Stomach (tissue), 4 donors: ENCODE measurements at regions not wholly inside any gene's neighbourhood (a gene's known extent, or its start where the extent isn't known, plus 50 kb on each side); places are given as distances from the start of the nearest gene placed in this dataset.

Source experiments
- POLR2A ChIP-seq, 4 donors: fragments of 450-650 bp; IDR thresholded peaks; one replicate each; pipeline ENCODE4 v1.6.1; 2016; ENCODE audit warnings: antibody characterized with exemption in 4 of 4, control low read depth in 2 of 4, mild to moderate bottlenecking in 1 of 4, moderate library complexity in 1 of 4
- POLR2AphosphoS5 ChIP-seq, 3 donors: sonication (generic); formaldehyde crosslinking; IDR thresholded peaks; one replicate each; pipeline ENCODE4 v1.6.1; 2016; ENCODE audit warnings: antibody characterized with exemption in 3 of 3
- TF ChIP-seq, protein P1 (sequence below), 7 experiments: fragments of 450-650 bp in 4 of 7; fragments of 200-600 bp in 3 of 7; sonication (generic) in 3 of 7; IDR thresholded peaks; one replicate each; pipeline ENCODE4 v1.5.1; 2016 to 2019; ENCODE audit warnings: antibody characterized with exemption in 7 of 7, control low read depth in 2 of 7, mild to moderate bottlenecking in 1 of 7

DNA sequence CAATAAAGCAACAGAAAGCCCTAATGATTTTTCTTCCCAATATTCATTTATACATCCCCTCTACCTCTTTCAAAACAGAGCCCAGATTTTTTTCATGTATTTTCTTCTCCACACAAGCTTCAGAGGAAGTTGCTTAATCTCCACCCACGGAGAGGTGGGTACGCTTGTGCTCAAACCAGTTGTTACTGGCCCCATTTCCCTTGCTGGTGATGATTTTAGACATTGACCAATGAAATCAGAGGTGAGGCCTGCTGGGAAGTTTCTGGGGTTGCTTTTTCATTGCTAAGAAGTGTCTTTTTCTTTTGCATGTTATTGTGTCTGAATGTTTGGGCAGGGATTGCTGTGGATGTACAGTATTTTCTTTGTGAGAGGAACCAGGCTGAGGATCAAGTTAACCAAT, 448.1 kb upstream of the B3GALT2 start:
- TF ChIP-seq POLR2A (IDR thresholded peaks at IDR 0.05) (no peak), POLR2AphosphoS5 (IDR thresholded peaks at IDR 0.05) (no peak)
- TF ChIP-seq, protein P1, sequence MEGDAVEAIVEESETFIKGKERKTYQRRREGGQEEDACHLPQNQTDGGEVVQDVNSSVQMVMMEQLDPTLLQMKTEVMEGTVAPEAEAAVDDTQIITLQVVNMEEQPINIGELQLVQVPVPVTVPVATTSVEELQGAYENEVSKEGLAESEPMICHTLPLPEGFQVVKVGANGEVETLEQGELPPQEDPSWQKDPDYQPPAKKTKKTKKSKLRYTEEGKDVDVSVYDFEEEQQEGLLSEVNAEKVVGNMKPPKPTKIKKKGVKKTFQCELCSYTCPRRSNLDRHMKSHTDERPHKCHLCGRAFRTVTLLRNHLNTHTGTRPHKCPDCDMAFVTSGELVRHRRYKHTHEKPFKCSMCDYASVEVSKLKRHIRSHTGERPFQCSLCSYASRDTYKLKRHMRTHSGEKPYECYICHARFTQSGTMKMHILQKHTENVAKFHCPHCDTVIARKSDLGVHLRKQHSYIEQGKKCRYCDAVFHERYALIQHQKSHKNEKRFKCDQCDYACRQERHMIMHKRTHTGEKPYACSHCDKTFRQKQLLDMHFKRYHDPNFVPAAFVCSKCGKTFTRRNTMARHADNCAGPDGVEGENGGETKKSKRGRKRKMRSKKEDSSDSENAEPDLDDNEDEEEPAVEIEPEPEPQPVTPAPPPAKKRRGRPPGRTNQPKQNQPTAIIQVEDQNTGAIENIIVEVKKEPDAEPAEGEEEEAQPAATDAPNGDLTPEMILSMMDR (IDR thresholded peaks at IDR 0.05): no peak
